ENCODE measurements at regions not wholly inside any gene's neighbourhood (a gene's known extent, or its start where the extent isn't known, plus 50 kb on each side); places are given as distances from the start of the nearest gene placed in this dataset.

DNA sequence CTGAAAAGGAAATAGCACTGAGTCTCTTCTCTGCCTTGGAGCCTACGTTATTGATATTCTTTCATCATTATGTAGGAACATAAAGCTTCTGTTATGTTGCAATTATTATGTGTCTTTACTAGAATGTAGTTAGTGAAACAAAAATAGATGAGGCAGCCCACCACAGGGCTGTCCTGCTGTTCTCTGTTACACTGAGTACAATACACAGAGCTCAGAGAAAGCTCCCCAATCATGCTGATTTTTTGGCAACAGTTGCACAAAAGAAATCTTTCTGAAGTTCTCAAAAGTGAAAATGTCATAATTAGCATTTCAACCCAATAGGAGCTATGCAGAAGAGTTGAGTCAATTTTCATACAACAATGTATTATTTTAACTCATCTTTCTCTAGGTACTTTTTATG lies 119.5 kb downstream of the EFNB2 start:
- H3K9me3 ChIP-seq (ENCODE audit: low read length): no peaks in the 10 kb centered on the region
- H3K27ac ChIP-seq (ENCODE audit: low read depth, low read length, poor library complexity, severe bottlenecking): no peak overlapping the region
- ChIA-PET CTCF (ENCODE audit: unreplicated experiment) (no interaction called here), POLR2A (no interaction called here)
- intact Hi-C loops (cut with micrococcal nuclease; ENCODE audit: unreplicated experiment): no loop called here
- TF ChIP-seq, protein P1, sequence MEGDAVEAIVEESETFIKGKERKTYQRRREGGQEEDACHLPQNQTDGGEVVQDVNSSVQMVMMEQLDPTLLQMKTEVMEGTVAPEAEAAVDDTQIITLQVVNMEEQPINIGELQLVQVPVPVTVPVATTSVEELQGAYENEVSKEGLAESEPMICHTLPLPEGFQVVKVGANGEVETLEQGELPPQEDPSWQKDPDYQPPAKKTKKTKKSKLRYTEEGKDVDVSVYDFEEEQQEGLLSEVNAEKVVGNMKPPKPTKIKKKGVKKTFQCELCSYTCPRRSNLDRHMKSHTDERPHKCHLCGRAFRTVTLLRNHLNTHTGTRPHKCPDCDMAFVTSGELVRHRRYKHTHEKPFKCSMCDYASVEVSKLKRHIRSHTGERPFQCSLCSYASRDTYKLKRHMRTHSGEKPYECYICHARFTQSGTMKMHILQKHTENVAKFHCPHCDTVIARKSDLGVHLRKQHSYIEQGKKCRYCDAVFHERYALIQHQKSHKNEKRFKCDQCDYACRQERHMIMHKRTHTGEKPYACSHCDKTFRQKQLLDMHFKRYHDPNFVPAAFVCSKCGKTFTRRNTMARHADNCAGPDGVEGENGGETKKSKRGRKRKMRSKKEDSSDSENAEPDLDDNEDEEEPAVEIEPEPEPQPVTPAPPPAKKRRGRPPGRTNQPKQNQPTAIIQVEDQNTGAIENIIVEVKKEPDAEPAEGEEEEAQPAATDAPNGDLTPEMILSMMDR (conservative IDR thresholded peaks at IDR 0.05; ENCODE audit: low read length): no peak
- TF ChIP-seq EZH2phosphoT487 (IDR thresholded peaks at IDR 0.05; ENCODE audit: borderline replicate concordance, low read depth, low read length): no peak
- no peaks in the 10 kb centered on the region for H3K4me1 ChIP-seq (ENCODE audit: insufficient read depth, low read length, poor library complexity, severe bottlenecking)
- BruUV-seq (replicated peaks): no TSS peak
- H4K20me1 ChIP-seq (ENCODE audit: insufficient read depth, low read length): no peaks in the 10 kb centered on the region
- H3K4me3 ChIP-seq (ENCODE audit: low read depth, low read length, poor library complexity, severe bottlenecking): no peak overlapping the region
- no peaks in the 10 kb centered on the region for H3K9me2 ChIP-seq (ENCODE audit: insufficient read depth, low read length)
- H3K36me3 ChIP-seq (ENCODE audit: insufficient read depth, low read length): no peaks in the 10 kb centered on the region
- no peak overlapping the region for H2AFZ ChIP-seq (ENCODE audit: low read length)
- no peak for DNase-seq (ENCODE audit: low spot score)
- no peaks in the 10 kb centered on the region for H3K79me2 ChIP-seq (ENCODE audit: insufficient read depth, low read depth, low read length)
- no peak overlapping the region for H3K4me2 ChIP-seq (ENCODE audit: low read length)

DNA sequence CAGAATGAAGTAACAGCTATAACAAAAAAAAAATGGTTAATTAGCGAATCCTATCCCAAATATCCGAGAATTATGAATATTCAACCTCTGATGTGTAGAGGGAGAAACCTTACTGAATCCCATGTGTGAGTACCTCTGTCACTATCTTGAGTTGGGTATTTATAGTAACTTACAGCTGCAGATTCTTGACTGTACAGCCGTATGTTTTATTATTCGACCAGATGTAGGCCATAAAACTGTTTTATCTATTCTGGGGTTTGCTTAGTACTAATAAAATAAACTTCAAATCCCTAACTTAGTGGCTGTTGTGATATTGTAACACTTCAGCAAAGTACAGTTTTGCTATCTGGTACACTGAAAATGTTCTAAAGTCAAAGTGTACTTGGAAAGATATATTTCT lies 120.0 kb downstream of the EFNB2 start:
- H3K9me2 ChIP-seq (ENCODE audit: insufficient read depth, low read length): no peaks in the 10 kb centered on the region

DNA sequence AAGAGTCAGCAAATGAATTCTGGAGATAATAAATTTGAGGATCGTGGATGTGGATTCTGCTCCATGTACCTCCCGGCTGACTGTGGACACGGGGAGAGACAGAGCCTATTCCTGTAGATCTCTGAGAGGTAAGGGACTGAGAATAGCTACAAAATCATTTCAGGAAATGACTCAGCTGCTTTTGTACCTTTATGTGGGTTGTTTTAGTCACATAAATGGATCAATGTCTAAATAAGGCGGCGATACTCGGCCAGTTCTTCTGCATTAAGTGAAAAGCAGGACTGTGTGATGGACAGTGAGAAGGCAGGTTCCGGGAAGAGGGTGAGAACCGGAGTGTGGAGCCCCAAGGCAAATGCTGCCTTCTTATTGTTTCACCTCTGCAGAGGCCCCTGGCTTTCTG lies 128.1 kb downstream of the EFNB2 start:
- no peak overlapping the region for H3K4me3 ChIP-seq (ENCODE audit: low read depth, low read length, poor library complexity, severe bottlenecking)
- ChIA-PET CTCF (ENCODE audit: unreplicated experiment) (no interaction called here), POLR2A (no interaction called here)
- no peaks in the 10 kb centered on the region for H3K36me3 ChIP-seq (ENCODE audit: insufficient read depth, low read length)
- no peaks in the 10 kb centered on the region for H3K4me1 ChIP-seq (ENCODE audit: insufficient read depth, low read length, poor library complexity, severe bottlenecking)
- H3K9me3 ChIP-seq (ENCODE audit: low read length): no peaks in the 10 kb centered on the region
- no peaks in the 10 kb centered on the region for H3K79me2 ChIP-seq (ENCODE audit: insufficient read depth, low read depth, low read length)
- H4K20me1 ChIP-seq (ENCODE audit: insufficient read depth, low read length): no peaks in the 10 kb centered on the region
- H3K27ac ChIP-seq (ENCODE audit: low read depth, low read length, poor library complexity, severe bottlenecking): no peak overlapping the region
- no peak overlapping the region for H3K4me2 ChIP-seq (ENCODE audit: low read length)
- TF ChIP-seq EZH2phosphoT487 (IDR thresholded peaks at IDR 0.05; ENCODE audit: borderline replicate concordance, low read depth, low read length): no peak
- TF ChIP-seq, protein P1 (conservative IDR thresholded peaks at IDR 0.05; ENCODE audit: low read length): no peak
- no TSS peak for BruUV-seq (replicated peaks)
- no peak for DNase-seq (ENCODE audit: low spot score)
- H3K9me2 ChIP-seq (ENCODE audit: insufficient read depth, low read length): no peaks in the 10 kb centered on the region
- intact Hi-C loops (cut with micrococcal nuclease; ENCODE audit: unreplicated experiment): no loop called here
- no peak overlapping the region for H2AFZ ChIP-seq (ENCODE audit: low read length)

More for the DNA sequence above, 120.0 kb downstream of the EFNB2 start:
- no peaks in the 10 kb centered on the region for H4K20me1 ChIP-seq (ENCODE audit: insufficient read depth, low read length)
- no peak overlapping the region for H3K4me2 ChIP-seq (ENCODE audit: low read length)
- no peaks in the 10 kb centered on the region for H3K79me2 ChIP-seq (ENCODE audit: insufficient read depth, low read depth, low read length)
- H3K27ac ChIP-seq (ENCODE audit: low read depth, low read length, poor library complexity, severe bottlenecking): no peak overlapping the region
- no TSS peak for BruUV-seq (replicated peaks)
- no peaks in the 10 kb centered on the region for H3K36me3 ChIP-seq (ENCODE audit: insufficient read depth, low read length)
- POLR2A ChIA-PET: no interaction called here
- H3K4me3 ChIP-seq (ENCODE audit: low read depth, low read length, poor library complexity, severe bottlenecking): no peak overlapping the region
- H2AFZ ChIP-seq (ENCODE audit: low read length): no peak overlapping the region
- H3K4me1 ChIP-seq (ENCODE audit: insufficient read depth, low read length, poor library complexity, severe bottlenecking): no peaks in the 10 kb centered on the region
- no peaks in the 10 kb centered on the region for H3K9me3 ChIP-seq (ENCODE audit: low read length)
- DNase-seq (ENCODE audit: low spot score): no peak
- intact Hi-C loops (cut with micrococcal nuclease; ENCODE audit: unreplicated experiment): no loop called here
- TF ChIP-seq, protein P1 (conservative IDR thresholded peaks at IDR 0.05; ENCODE audit: low read length): no peak
- CTCF ChIA-PET (ENCODE audit: unreplicated experiment): no interaction called here

All from OCI-LY7 (cell line).